ENCODE measurements at regions not wholly inside any gene's neighbourhood (a gene's known extent, or its start where the extent isn't known, plus 50 kb on each side); places are given as distances from the start of the nearest gene placed in this dataset.

- Mint-ChIP-seq H3K4me1 (ENCODE audit: low read depth) (peaks cover 15% of the 10 kb centered on the region), H3K36me3 (ENCODE audit: low read depth) (no peaks in the 10 kb centered on the region), H3K27ac (peak overlapping the region; percentile 68), H3K27me3 (no peaks in the 10 kb centered on the region), H3K4me3 (no peak overlapping the region), H3K9me3 (no peaks in the 10 kb centered on the region)
- DNase-seq: no peak
These were observed 777.4 kb downstream of the BCL11B start for GRCh38 chr14:98494582-98494981.

- Mint-ChIP-seq H3K4me1 (ENCODE audit: low read depth) (peaks cover 22% of the 10 kb centered on the region), H3K36me3 (ENCODE audit: low read depth) (no peaks in the 10 kb centered on the region), H3K27me3 (no peaks in the 10 kb centered on the region), H3K27ac (no peak overlapping the region), H3K9me3 (no peaks in the 10 kb centered on the region), H3K4me3 (no peak overlapping the region)
- no peak for DNase-seq
These were observed 773.7 kb downstream of the BCL11B start for GRCh38 chr14:98498019-98498885.

GRCh38 chr14:98501335-98501734 is 770.7 kb downstream of the BCL11B start:
- Mint-ChIP-seq H3K4me1 (ENCODE audit: low read depth) (peaks cover 15% of the 10 kb centered on the region), H3K9me3 (no peaks in the 10 kb centered on the region), H3K27ac (no peak overlapping the region), H3K4me3 (no peak overlapping the region), H3K27me3 (no peaks in the 10 kb centered on the region), H3K36me3 (ENCODE audit: low read depth) (no peaks in the 10 kb centered on the region)
- no peak for DNase-seq

- DNase-seq: no peak
- Mint-ChIP-seq H3K4me1 (ENCODE audit: low read depth) (peaks cover 15% of the 10 kb centered on the region), H3K36me3 (ENCODE audit: low read depth) (no peaks in the 10 kb centered on the region), H3K4me3 (no peak overlapping the region), H3K27me3 (no peaks in the 10 kb centered on the region), H3K27ac (no peak overlapping the region), H3K9me3 (no peaks in the 10 kb centered on the region)
These were observed 770.2 kb downstream of the BCL11B start for GRCh38 chr14:98501836-98502235.

- Mint-ChIP-seq H3K27me3 (no peaks in the 10 kb centered on the region), H3K9me3 (no peaks in the 10 kb centered on the region), H3K4me3 (no peak overlapping the region), H3K27ac (no peak overlapping the region), H3K36me3 (ENCODE audit: low read depth) (no peaks in the 10 kb centered on the region), H3K4me1 (ENCODE audit: low read depth) (peaks cover 14% of the 10 kb centered on the region)
- DNase-seq: no peak
These were observed 768.7 kb downstream of the BCL11B start for GRCh38 chr14:98503086-98503815.

GRCh38 chr14:98507264-98507663 is 764.7 kb downstream of the BCL11B start:
- DNase-seq: no peak
- Mint-ChIP-seq H3K4me1 (ENCODE audit: low read depth) (peaks cover 25% of the 10 kb centered on the region), H3K4me3 (no peak overlapping the region), H3K27ac (no peak overlapping the region), H3K27me3 (no peaks in the 10 kb centered on the region), H3K9me3 (peaks cover 4% of the 10 kb centered on the region), H3K36me3 (ENCODE audit: low read depth) (no peaks in the 10 kb centered on the region)

GRCh38 chr14:98510392-98510791 is 761.6 kb downstream of the BCL11B start:
- Mint-ChIP-seq H3K4me1 (ENCODE audit: low read depth) (peaks cover 41% of the 10 kb centered on the region), H3K36me3 (ENCODE audit: low read depth) (no peaks in the 10 kb centered on the region), H3K27me3 (no peaks in the 10 kb centered on the region), H3K9me3 (peaks cover 4% of the 10 kb centered on the region), H3K27ac (no peak overlapping the region), H3K4me3 (no peak overlapping the region)
- DNase-seq: no peak

GRCh38 chr14:98512501-98513251 is 759.3 kb downstream of the BCL11B start:
- Mint-ChIP-seq H3K27ac (peak overlapping the region; percentile 56), H3K9me3 (peaks cover 4% of the 10 kb centered on the region), H3K36me3 (ENCODE audit: low read depth) (no peaks in the 10 kb centered on the region), H3K4me3 (peak overlapping the region; percentile 49), H3K27me3 (no peaks in the 10 kb centered on the region), H3K4me1 (ENCODE audit: low read depth) (peaks cover 41% of the 10 kb centered on the region)
- no peak for DNase-seq

GRCh38 chr14:98513558-98513957 is 758.4 kb downstream of the BCL11B start:
- H3K9me3 Mint-ChIP-seq: peaks cover 4% of the 10 kb centered on the region
- peak overlapping the region; percentile 56 for H3K27ac Mint-ChIP-seq
- H3K27me3 Mint-ChIP-seq: no peaks in the 10 kb centered on the region
- DNase-seq: no peak
- H3K4me1 Mint-ChIP-seq (ENCODE audit: low read depth): peaks cover 41% of the 10 kb centered on the region
- H3K4me3 Mint-ChIP-seq: no peak overlapping the region
- H3K36me3 Mint-ChIP-seq (ENCODE audit: low read depth): no peaks in the 10 kb centered on the region

- peaks cover 41% of the 10 kb centered on the region for H3K4me1 Mint-ChIP-seq (ENCODE audit: low read depth)
- H3K9me3 Mint-ChIP-seq: peaks cover 4% of the 10 kb centered on the region
- no peak overlapping the region for H3K27ac Mint-ChIP-seq
- DNase-seq: no peak
- H3K4me3 Mint-ChIP-seq: no peak overlapping the region
- no peaks in the 10 kb centered on the region for H3K27me3 Mint-ChIP-seq
- no peaks in the 10 kb centered on the region for H3K36me3 Mint-ChIP-seq (ENCODE audit: low read depth)
These were observed 758.0 kb downstream of the BCL11B start for GRCh38 chr14:98514016-98514415.

- H3K27ac Mint-ChIP-seq: no peak overlapping the region
- H3K27me3 Mint-ChIP-seq: no peaks in the 10 kb centered on the region
- no peak overlapping the region for H3K4me3 Mint-ChIP-seq
- no peak for DNase-seq
- H3K4me1 Mint-ChIP-seq (ENCODE audit: low read depth): peaks cover 10% of the 10 kb centered on the region
- H3K36me3 Mint-ChIP-seq (ENCODE audit: low read depth): no peaks in the 10 kb centered on the region
- H3K9me3 Mint-ChIP-seq: peaks cover 11% of the 10 kb centered on the region
These were observed 735.7 kb downstream of the BCL11B start for GRCh38 chr14:98536256-98536655.

GRCh38 chr14:98542316-98542715 is 729.7 kb downstream of the BCL11B start:
- no peak overlapping the region for H3K4me3 Mint-ChIP-seq
- no peak overlapping the region for H3K27ac Mint-ChIP-seq
- no peaks in the 10 kb centered on the region for H3K36me3 Mint-ChIP-seq (ENCODE audit: low read depth)
- H3K27me3 Mint-ChIP-seq: no peaks in the 10 kb centered on the region
- no peak for DNase-seq
- H3K9me3 Mint-ChIP-seq: peaks cover 9% of the 10 kb centered on the region
- H3K4me1 Mint-ChIP-seq (ENCODE audit: low read depth): peaks cover 4% of the 10 kb centered on the region

- H3K27me3 Mint-ChIP-seq: no peaks in the 10 kb centered on the region
- H3K4me3 Mint-ChIP-seq: no peak overlapping the region
- peaks cover 8% of the 10 kb centered on the region for H3K4me1 Mint-ChIP-seq (ENCODE audit: low read depth)
- peaks cover 9% of the 10 kb centered on the region for H3K9me3 Mint-ChIP-seq
- H3K27ac Mint-ChIP-seq: no peak overlapping the region
- DNase-seq: no peak
- no peaks in the 10 kb centered on the region for H3K36me3 Mint-ChIP-seq (ENCODE audit: low read depth)
These were observed 728.9 kb downstream of the BCL11B start for GRCh38 chr14:98543074-98543473.

GRCh38 chr14:98544174-98544573 is 727.8 kb downstream of the BCL11B start:
- DNase-seq: no peak
- Mint-ChIP-seq H3K27ac (no peak overlapping the region), H3K4me1 (ENCODE audit: low read depth) (peaks cover 19% of the 10 kb centered on the region), H3K4me3 (no peak overlapping the region), H3K36me3 (ENCODE audit: low read depth) (peaks cover 2% of the 10 kb centered on the region), H3K9me3 (peaks cover 7% of the 10 kb centered on the region), H3K27me3 (no peaks in the 10 kb centered on the region)
